ENCODE measurements at regions not wholly inside any gene's neighbourhood (a gene's known extent, or its start where the extent isn't known, plus 50 kb on each side); places are given as distances from the start of the nearest gene placed in this dataset.

- TF ChIP-seq ELF4 (IDR thresholded peaks at IDR 0.05) (no peak), FOXK2 (IDR thresholded peaks at IDR 0.05) (no peak)
- TF ChIP-seq, protein P1, sequence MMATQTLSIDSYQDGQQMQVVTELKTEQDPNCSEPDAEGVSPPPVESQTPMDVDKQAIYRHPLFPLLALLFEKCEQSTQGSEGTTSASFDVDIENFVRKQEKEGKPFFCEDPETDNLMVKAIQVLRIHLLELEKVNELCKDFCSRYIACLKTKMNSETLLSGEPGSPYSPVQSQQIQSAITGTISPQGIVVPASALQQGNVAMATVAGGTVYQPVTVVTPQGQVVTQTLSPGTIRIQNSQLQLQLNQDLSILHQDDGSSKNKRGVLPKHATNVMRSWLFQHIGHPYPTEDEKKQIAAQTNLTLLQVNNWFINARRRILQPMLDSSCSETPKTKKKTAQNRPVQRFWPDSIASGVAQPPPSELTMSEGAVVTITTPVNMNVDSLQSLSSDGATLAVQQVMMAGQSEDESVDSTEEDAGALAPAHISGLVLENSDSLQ (IDR thresholded peaks at IDR 0.05), result no peak
Observed at GRCh38 chr2:240383099-240383758, 52.2 kb upstream of the GPC1 start.
